ENCODE measurements at regions not wholly inside any gene's neighbourhood (a gene's known extent, or its start where the extent isn't known, plus 50 kb on each side); places are given as distances from the start of the nearest gene placed in this dataset.

- no peak for ATAC-seq (ENCODE audit: insufficient read depth, low FRiP score)
- H3K36me3 ChIP-seq (ENCODE audit: control insufficient read depth in 4 of 4, insufficient read depth in 4 of 4, low read length in 4 of 4), result no peaks in the 10 kb centered on the region
- no peak overlapping the region for H3K9ac ChIP-seq (ENCODE audit: insufficient read depth in 1 of 2, low read length in 2 of 2)
- H3K4me1 ChIP-seq (ENCODE audit: control insufficient read depth in 5 of 5, insufficient read depth in 5 of 5, low read length in 5 of 5), result no peaks in the 10 kb centered on the region
- H3K27ac ChIP-seq (ENCODE audit: low read depth in 1 of 2, low read length in 1 of 2), result no peak overlapping the region
- TF ChIP-seq CTCF (IDR thresholded peaks at IDR 0.05; ENCODE audit: control extremely low read depth, extremely low read depth), result no peak
- peaks cover 0 to 2% (median under 1%) of the 10 kb centered on the region in 4 donors for H3K9me3 ChIP-seq (ENCODE audit: control insufficient read depth in 4 of 4, insufficient read depth in 3 of 4, low read length in 3 of 4)
- H3K27me3 ChIP-seq (ENCODE audit: control insufficient read depth in 3 of 3, insufficient read depth in 3 of 3, low read length in 2 of 3), result no peaks in the 10 kb centered on the region
- DNase-seq, result no peak
- WGBS, 2 donors, result 62 to 75% methylated on average over 3 of the region's 3 CpGs
- no peak overlapping the region for H3K4me3 ChIP-seq
These were observed 295.7 kb downstream of the BCL11B start for GRCh38 chr14:98976271-98976670.

- no peak overlapping the region for H3K4me3 ChIP-seq
- H3K9me3 ChIP-seq (ENCODE audit: control insufficient read depth in 4 of 4, insufficient read depth in 3 of 4, low read length in 3 of 4), result peaks cover 0 to 2% (median under 1%) of the 10 kb centered on the region in 4 donors
- H3K27ac ChIP-seq (ENCODE audit: low read depth in 1 of 2, low read length in 1 of 2), result no peak overlapping the region
- no peaks in the 10 kb centered on the region for H3K4me1 ChIP-seq (ENCODE audit: control insufficient read depth in 5 of 5, insufficient read depth in 5 of 5, low read length in 5 of 5)
- H3K27me3 ChIP-seq (ENCODE audit: control insufficient read depth in 3 of 3, insufficient read depth in 3 of 3, low read length in 2 of 3), result no peaks in the 10 kb centered on the region
- H3K9ac ChIP-seq (ENCODE audit: insufficient read depth in 1 of 2, low read length in 2 of 2), result no peak overlapping the region
- DNase-seq, result no peak
- no peak for ATAC-seq (ENCODE audit: insufficient read depth, low FRiP score)
- no peak for TF ChIP-seq CTCF (IDR thresholded peaks at IDR 0.05; ENCODE audit: control extremely low read depth, extremely low read depth)
- H3K36me3 ChIP-seq (ENCODE audit: control insufficient read depth in 4 of 4, insufficient read depth in 4 of 4, low read length in 4 of 4), result no peaks in the 10 kb centered on the region
These were observed 294.5 kb downstream of the BCL11B start for GRCh38 chr14:98977451-98977850.

- H3K4me3 ChIP-seq, result no peak overlapping the region
- H3K36me3 ChIP-seq (ENCODE audit: control insufficient read depth in 4 of 4, insufficient read depth in 4 of 4, low read length in 4 of 4), result no peaks in the 10 kb centered on the region
- H3K27me3 ChIP-seq (ENCODE audit: control insufficient read depth in 3 of 3, insufficient read depth in 3 of 3, low read length in 2 of 3), result no peaks in the 10 kb centered on the region
- H3K4me1 ChIP-seq (ENCODE audit: control insufficient read depth in 5 of 5, insufficient read depth in 5 of 5, low read length in 5 of 5), result no peaks in the 10 kb centered on the region
- H3K9me3 ChIP-seq (ENCODE audit: control insufficient read depth in 4 of 4, insufficient read depth in 3 of 4, low read length in 3 of 4), result peaks cover 0 to 2% (median under 1%) of the 10 kb centered on the region in 4 donors
- no peak for DNase-seq
- no peak overlapping the region for H3K27ac ChIP-seq (ENCODE audit: low read depth in 1 of 2, low read length in 1 of 2)
- no peak for TF ChIP-seq CTCF (IDR thresholded peaks at IDR 0.05; ENCODE audit: control extremely low read depth, extremely low read depth)
- no peak overlapping the region for H3K9ac ChIP-seq (ENCODE audit: insufficient read depth in 1 of 2, low read length in 2 of 2)
- ATAC-seq (ENCODE audit: insufficient read depth, low FRiP score), result no peak
- 72 to 76% methylated on average over 8 of the region's 8 CpGs for WGBS, 2 donors
These were observed 289.0 kb downstream of the BCL11B start for GRCh38 chr14:98982986-98983385.

- WGBS, 2 donors, result 79 to 89% methylated on average over 11 of the region's 11 CpGs
These were observed 287.8 kb downstream of the BCL11B start for GRCh38 chr14:98984027-98984718.

More at GRCh38 chr14:98984027-98984718, 287.8 kb downstream of the BCL11B start:
- Histone ChIP-seq H3K36me3 (ENCODE audit: control insufficient read depth in 4 of 4, insufficient read depth in 4 of 4, low read length in 4 of 4) (no peaks in the 10 kb centered on the region), H3K9me3 (ENCODE audit: control insufficient read depth in 4 of 4, insufficient read depth in 3 of 4, low read length in 3 of 4) (peaks cover 0 to 2% (median under 1%) of the 10 kb centered on the region in 4 donors), H3K9ac (ENCODE audit: insufficient read depth in 1 of 2, low read length in 2 of 2) (no peak overlapping the region), H3K27me3 (ENCODE audit: control insufficient read depth in 3 of 3, insufficient read depth in 3 of 3, low read length in 2 of 3) (no peaks in the 10 kb centered on the region), H3K4me3 (no peak overlapping the region), H3K4me1 (ENCODE audit: control insufficient read depth in 5 of 5, insufficient read depth in 5 of 5, low read length in 5 of 5) (no peaks in the 10 kb centered on the region), H3K27ac (ENCODE audit: low read depth in 1 of 2, low read length in 1 of 2) (no peak overlapping the region)
- no peak for ATAC-seq (ENCODE audit: insufficient read depth, low FRiP score)
- no peak for DNase-seq
- no peak for TF ChIP-seq CTCF (IDR thresholded peaks at IDR 0.05; ENCODE audit: control extremely low read depth, extremely low read depth)

All from lung (tissue), 11 donors.